IPS-11a (cell line): ENCODE measurements at regions not wholly inside any gene's neighbourhood (a gene's known extent, or its start where the extent isn't known, plus 50 kb on each side); places are given as distances from the start of the nearest gene placed in this dataset.

Experiments
- H3K4me3 ChIP-seq: one replicate; pipeline ENCODE4 v1.5.1; 2013; ENCODE audit warnings: low read depth, low read length, control low read depth

- H3K4me3 ChIP-seq = no peak overlapping the region
Measured at GRCh38 chr14:104318558-104319490, 180.4 kb downstream of the KIF26A start.

GRCh38 chr14:104319491-104320241 is 181.3 kb downstream of the KIF26A start:
- no peak overlapping the region for H3K4me3 ChIP-seq

GRCh38 chr14:104320611-104321086 is 182.3 kb downstream of the KIF26A start:
- no peak overlapping the region for H3K4me3 ChIP-seq

GRCh38 chr14:104321088-104321801 is 182.9 kb downstream of the KIF26A start:
- H3K4me3 ChIP-seq = no peak overlapping the region

- H3K4me3 ChIP-seq = no peak overlapping the region
Measured at GRCh38 chr14:104321802-104322130, 183.4 kb downstream of the KIF26A start.

GRCh38 chr14:104322531-104323366 is 184.4 kb downstream of the KIF26A start:
- H3K4me3 ChIP-seq = no peak overlapping the region

GRCh38 chr14:104323551-104324175 is 185.3 kb downstream of the KIF26A start:
- no peak overlapping the region for H3K4me3 ChIP-seq

- no peak overlapping the region for H3K4me3 ChIP-seq
Measured at GRCh38 chr14:104326848-104327247, 188.5 kb downstream of the KIF26A start.

- H3K4me3 ChIP-seq = no peak overlapping the region
Measured at GRCh38 chr14:104328607-104329006, 190.2 kb downstream of the KIF26A start.

- H3K4me3 ChIP-seq = no peak overlapping the region
Measured at GRCh38 chr14:104329793-104330192, 191.4 kb downstream of the KIF26A start.

- H3K4me3 ChIP-seq = no peak overlapping the region
Measured at GRCh38 chr14:104331871-104332605, 193.7 kb downstream of the KIF26A start.

- H3K4me3 ChIP-seq = no peak overlapping the region
Measured at GRCh38 chr14:104332634-104333270, 194.4 kb downstream of the KIF26A start.

- H3K4me3 ChIP-seq = no peak overlapping the region
Measured at GRCh38 chr14:104333646-104334423, 195.4 kb downstream of the KIF26A start.

GRCh38 chr14:104334424-104335161 is 196.2 kb downstream of the KIF26A start:
- no peak overlapping the region for H3K4me3 ChIP-seq

GRCh38 chr14:104335176-104335575 is 196.8 kb downstream of the KIF26A start:
- H3K4me3 ChIP-seq = no peak overlapping the region

- no peak overlapping the region for H3K4me3 ChIP-seq
Measured at GRCh38 chr14:104335611-104336010, 197.2 kb downstream of the KIF26A start.

GRCh38 chr14:104337351-104337750 is 199.0 kb downstream of the KIF26A start:
- H3K4me3 ChIP-seq = no peak overlapping the region
